22Rv1 (cell line): ENCODE measurements at regions not wholly inside any gene's neighbourhood (a gene's known extent, or its start where the extent isn't known, plus 50 kb on each side); places are given as distances from the start of the nearest gene placed in this dataset.

ENCODE experiments used
- CTCF ChIP-seq: fragments of 450-650 bp; IDR thresholded peaks from 2 replicates; pipeline ENCODE4 v1.5.1; 2017; ENCODE audit warnings: mild to moderate bottlenecking
- ZFX ChIP-seq: fragments of 450-650 bp; IDR thresholded peaks from 2 replicates; pipeline ENCODE4 v1.6.1; 2017; ENCODE audit warnings: antibody characterized with exemption, borderline replicate concordance

GRCh38 chr2:2536416-2537056, 205.5 kb upstream of the MYT1L start:
- TF ChIP-seq CTCF: no peak
- TF ChIP-seq ZFX: no peak
